ENCODE measurements at regions not wholly inside any gene's neighbourhood (a gene's known extent, or its start where the extent isn't known, plus 50 kb on each side); places are given as distances from the start of the nearest gene placed in this dataset.

DNA sequence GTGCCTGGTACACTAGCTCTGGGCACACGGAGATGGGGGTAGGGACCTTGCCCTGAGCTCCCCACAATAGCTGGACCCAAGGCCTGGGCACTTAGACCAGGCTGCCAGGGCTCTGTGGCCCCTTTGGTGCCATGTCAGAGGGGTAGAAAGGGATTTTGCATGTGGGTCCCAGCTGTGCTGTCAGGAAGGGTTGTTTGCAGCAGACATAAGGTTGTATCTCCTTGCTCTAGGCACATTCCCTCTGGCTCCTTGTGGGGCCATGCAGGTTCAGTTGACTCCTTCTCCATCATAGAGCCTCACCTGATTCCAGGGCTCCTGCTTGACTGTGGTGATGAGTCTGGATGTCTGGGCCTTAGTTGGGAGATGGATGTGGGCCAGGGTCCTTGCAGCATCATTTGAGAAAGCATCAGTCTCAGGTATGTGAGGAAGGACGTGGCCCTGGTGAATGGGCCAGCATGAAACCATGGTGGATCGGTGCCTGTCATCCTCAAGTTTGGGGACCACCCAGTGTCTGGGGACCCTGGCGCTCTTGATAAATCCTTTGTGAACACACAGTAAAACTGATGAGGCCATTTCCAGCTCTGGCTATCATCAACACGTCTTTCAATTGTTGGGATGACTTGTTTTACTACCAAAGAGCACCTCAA, 461.9 kb upstream of the HS6ST1 start:
- Histone ChIP-seq H3K4me1 (ENCODE audit: control insufficient read depth in 4 of 4, insufficient read depth in 4 of 4, low read length in 3 of 4) (no peaks in the 10 kb centered on the region), H3K9me3 (ENCODE audit: control insufficient read depth in 4 of 4, low read length in 3 of 4) (no peaks in the 10 kb centered on the region), H3K9ac (ENCODE audit: low read depth in 1 of 2, low read length in 2 of 2) (no peak overlapping the region), H3K4me3 (ENCODE audit: low read depth in 1 of 3, low read length in 3 of 3) (no peak overlapping the region), H3K27me3 (ENCODE audit: control insufficient read depth in 4 of 4, insufficient read depth in 4 of 4, low read length in 3 of 4) (no peaks in the 10 kb centered on the region), H3K27ac (ENCODE audit: low read depth in 1 of 2, low read length in 2 of 2) (no peak overlapping the region), H3K36me3 (ENCODE audit: control insufficient read depth in 4 of 4, insufficient read depth in 3 of 4, low read depth in 1 of 4, low read length in 3 of 4) (no peaks in the 10 kb centered on the region)
- peak; percentile 6 for DNase-seq (ENCODE audit: low spot score)
- WGBS: 89% methylated on average over 5 of the region's 5 CpGs
- TF ChIP-seq, protein P1, sequence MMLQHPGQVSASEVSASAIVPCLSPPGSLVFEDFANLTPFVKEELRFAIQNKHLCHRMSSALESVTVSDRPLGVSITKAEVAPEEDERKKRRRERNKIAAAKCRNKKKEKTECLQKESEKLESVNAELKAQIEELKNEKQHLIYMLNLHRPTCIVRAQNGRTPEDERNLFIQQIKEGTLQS (IDR thresholded peaks at IDR 0.05): no peak
- TF ChIP-seq HNF4A (conservative IDR thresholded peaks at IDR 0.05) (no peak), TAF1 (conservative IDR thresholded peaks at IDR 0.05) (no peak), FOXA1 (IDR thresholded peaks at IDR 0.05) (no peak), NR2F2 (IDR thresholded peaks at IDR 0.05) (no peak), SP1 (IDR thresholded peaks at IDR 0.05) (no peak), RAD21 (IDR thresholded peaks at IDR 0.05) (no peak), YY1 (IDR thresholded peaks at IDR 0.05) (no peak), GABPA (IDR thresholded peaks at IDR 0.05 in 1 of 2, conservative IDR thresholded peaks at IDR 0.05 in 1 of 2) (no peak), RXRA (IDR thresholded peaks at IDR 0.05) (no peak)

DNA sequence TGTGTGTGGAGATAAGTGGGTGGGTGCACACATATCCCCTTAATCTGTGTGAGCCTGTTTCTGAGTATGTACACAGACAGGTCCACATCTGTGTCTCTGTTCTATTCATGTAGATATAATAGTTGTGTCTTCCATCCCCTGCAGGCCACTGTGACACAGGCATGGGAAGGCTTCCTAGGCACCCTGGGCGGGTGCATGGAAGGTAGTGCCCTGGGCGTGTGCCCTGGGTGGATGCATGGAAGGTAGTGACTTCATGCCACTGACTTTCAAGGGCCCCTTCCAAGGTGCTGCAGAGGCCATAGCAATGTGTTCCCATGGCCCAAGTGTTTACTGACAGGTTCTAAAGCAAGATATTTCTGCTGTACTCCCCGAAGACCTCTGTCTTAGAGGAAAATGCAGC, 462.5 kb upstream of the HS6ST1 start:
- Histone ChIP-seq H3K9me3 (ENCODE audit: control insufficient read depth in 4 of 4, low read length in 3 of 4) (no peaks in the 10 kb centered on the region), H3K9ac (ENCODE audit: low read depth in 1 of 2, low read length in 2 of 2) (no peak overlapping the region), H3K27me3 (ENCODE audit: control insufficient read depth in 4 of 4, insufficient read depth in 4 of 4, low read length in 3 of 4) (no peaks in the 10 kb centered on the region), H3K36me3 (ENCODE audit: control insufficient read depth in 4 of 4, insufficient read depth in 3 of 4, low read depth in 1 of 4, low read length in 3 of 4) (no peaks in the 10 kb centered on the region), H3K4me3 (ENCODE audit: low read depth in 1 of 3, low read length in 3 of 3) (no peak overlapping the region), H3K4me1 (ENCODE audit: control insufficient read depth in 4 of 4, insufficient read depth in 4 of 4, low read length in 3 of 4) (no peaks in the 10 kb centered on the region), H3K27ac (ENCODE audit: low read depth in 1 of 2, low read length in 2 of 2) (no peak overlapping the region)
- 57% methylated on average over 3 of the region's 3 CpGs for WGBS
- peak; percentile 16 for DNase-seq (ENCODE audit: low spot score)
- no peak for TF ChIP-seq FOXA1 (IDR thresholded peaks at IDR 0.05)
- no peak for TF ChIP-seq JUND (IDR thresholded peaks at IDR 0.05)
- TF ChIP-seq, protein P2, sequence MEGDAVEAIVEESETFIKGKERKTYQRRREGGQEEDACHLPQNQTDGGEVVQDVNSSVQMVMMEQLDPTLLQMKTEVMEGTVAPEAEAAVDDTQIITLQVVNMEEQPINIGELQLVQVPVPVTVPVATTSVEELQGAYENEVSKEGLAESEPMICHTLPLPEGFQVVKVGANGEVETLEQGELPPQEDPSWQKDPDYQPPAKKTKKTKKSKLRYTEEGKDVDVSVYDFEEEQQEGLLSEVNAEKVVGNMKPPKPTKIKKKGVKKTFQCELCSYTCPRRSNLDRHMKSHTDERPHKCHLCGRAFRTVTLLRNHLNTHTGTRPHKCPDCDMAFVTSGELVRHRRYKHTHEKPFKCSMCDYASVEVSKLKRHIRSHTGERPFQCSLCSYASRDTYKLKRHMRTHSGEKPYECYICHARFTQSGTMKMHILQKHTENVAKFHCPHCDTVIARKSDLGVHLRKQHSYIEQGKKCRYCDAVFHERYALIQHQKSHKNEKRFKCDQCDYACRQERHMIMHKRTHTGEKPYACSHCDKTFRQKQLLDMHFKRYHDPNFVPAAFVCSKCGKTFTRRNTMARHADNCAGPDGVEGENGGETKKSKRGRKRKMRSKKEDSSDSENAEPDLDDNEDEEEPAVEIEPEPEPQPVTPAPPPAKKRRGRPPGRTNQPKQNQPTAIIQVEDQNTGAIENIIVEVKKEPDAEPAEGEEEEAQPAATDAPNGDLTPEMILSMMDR (IDR thresholded peaks at IDR 0.05; ENCODE audit: low read depth, low read length, missing input control): no peak
- TF ChIP-seq, protein P1 (IDR thresholded peaks at IDR 0.05): no peak
- TF ChIP-seq, protein P3, sequence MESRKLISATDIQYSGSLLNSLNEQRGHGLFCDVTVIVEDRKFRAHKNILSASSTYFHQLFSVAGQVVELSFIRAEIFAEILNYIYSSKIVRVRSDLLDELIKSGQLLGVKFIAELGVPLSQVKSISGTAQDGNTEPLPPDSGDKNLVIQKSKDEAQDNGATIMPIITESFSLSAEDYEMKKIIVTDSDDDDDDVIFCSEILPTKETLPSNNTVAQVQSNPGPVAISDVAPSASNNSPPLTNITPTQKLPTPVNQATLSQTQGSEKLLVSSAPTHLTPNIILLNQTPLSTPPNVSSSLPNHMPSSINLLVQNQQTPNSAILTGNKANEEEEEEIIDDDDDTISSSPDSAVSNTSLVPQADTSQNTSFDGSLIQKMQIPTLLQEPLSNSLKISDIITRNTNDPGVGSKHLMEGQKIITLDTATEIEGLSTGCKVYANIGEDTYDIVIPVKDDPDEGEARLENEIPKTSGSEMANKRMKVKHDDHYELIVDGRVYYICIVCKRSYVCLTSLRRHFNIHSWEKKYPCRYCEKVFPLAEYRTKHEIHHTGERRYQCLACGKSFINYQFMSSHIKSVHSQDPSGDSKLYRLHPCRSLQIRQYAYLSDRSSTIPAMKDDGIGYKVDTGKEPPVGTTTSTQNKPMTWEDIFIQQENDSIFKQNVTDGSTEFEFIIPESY (IDR thresholded peaks at IDR 0.05): no peak
- TF ChIP-seq YY1 (IDR thresholded peaks at IDR 0.05): no peak
- no peak for TF ChIP-seq NR2F2 (IDR thresholded peaks at IDR 0.05)
- TF ChIP-seq, protein P4, sequence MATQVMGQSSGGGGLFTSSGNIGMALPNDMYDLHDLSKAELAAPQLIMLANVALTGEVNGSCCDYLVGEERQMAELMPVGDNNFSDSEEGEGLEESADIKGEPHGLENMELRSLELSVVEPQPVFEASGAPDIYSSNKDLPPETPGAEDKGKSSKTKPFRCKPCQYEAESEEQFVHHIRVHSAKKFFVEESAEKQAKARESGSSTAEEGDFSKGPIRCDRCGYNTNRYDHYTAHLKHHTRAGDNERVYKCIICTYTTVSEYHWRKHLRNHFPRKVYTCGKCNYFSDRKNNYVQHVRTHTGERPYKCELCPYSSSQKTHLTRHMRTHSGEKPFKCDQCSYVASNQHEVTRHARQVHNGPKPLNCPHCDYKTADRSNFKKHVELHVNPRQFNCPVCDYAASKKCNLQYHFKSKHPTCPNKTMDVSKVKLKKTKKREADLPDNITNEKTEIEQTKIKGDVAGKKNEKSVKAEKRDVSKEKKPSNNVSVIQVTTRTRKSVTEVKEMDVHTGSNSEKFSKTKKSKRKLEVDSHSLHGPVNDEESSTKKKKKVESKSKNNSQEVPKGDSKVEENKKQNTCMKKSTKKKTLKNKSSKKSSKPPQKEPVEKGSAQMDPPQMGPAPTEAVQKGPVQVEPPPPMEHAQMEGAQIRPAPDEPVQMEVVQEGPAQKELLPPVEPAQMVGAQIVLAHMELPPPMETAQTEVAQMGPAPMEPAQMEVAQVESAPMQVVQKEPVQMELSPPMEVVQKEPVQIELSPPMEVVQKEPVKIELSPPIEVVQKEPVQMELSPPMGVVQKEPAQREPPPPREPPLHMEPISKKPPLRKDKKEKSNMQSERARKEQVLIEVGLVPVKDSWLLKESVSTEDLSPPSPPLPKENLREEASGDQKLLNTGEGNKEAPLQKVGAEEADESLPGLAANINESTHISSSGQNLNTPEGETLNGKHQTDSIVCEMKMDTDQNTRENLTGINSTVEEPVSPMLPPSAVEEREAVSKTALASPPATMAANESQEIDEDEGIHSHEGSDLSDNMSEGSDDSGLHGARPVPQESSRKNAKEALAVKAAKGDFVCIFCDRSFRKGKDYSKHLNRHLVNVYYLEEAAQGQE (IDR thresholded peaks at IDR 0.05): no peak
- TF ChIP-seq SP1 (IDR thresholded peaks at IDR 0.05): no peak
- TF ChIP-seq EGR1 (IDR thresholded peaks at IDR 0.05; ENCODE audit: low read depth in 2 of 2): no peak
- no peak for TF ChIP-seq HNF4G (IDR thresholded peaks at IDR 0.05)
- TF ChIP-seq HNF4A (conservative IDR thresholded peaks at IDR 0.05): no peak
- TF ChIP-seq TAF1 (conservative IDR thresholded peaks at IDR 0.05): no peak
- TF ChIP-seq RAD21 (IDR thresholded peaks at IDR 0.05): no peak
- TF ChIP-seq FOXA2 (IDR thresholded peaks at IDR 0.05): no peak

Data from liver (tissue), 8 donors.